Keratinocyte (primary cell): ENCODE measurements at regions not wholly inside any gene's neighbourhood (a gene's known extent, or its start where the extent isn't known, plus 50 kb on each side); places are given as distances from the start of the nearest gene placed in this dataset.

Experiments
- CTCF ChIP-seq, 3 experiments: IDR thresholded peaks in 1 of 3; conservative IDR thresholded peaks in 1 of 3; optimal IDR thresholded peaks in 1 of 3; 2 replicates in 2 of 3; 3 replicates in 1 of 3; pipeline versions ENCODE3 to v1.5.1; 2011; ENCODE audit warnings: low read length in 3 of 3, mild to moderate bottlenecking in 3 of 3, moderate library complexity in 2 of 3, control low read depth in 1 of 3, inconsistent platforms in 1 of 3; ENCODE audit not compliant: insufficient read depth in 2 of 3; ENCODE audit errors: extremely low read depth in 1 of 3
- EZH2 ChIP-seq: IDR thresholded peaks from one replicate; pipeline ENCODE4 v1.6.1; 2012; ENCODE audit warnings: inconsistent platforms, mild to moderate bottlenecking, low read length, moderate library complexity

- TF ChIP-seq CTCF (optimal IDR thresholded peaks at IDR 0.05 in 1 of 3, IDR thresholded peaks at IDR 0.05 in 1 of 3, conservative IDR thresholded peaks at IDR 0.05 in 1 of 3; ENCODE audit: extremely low read depth in 1 of 3, insufficient read depth in 2 of 3, low read length in 3 of 3): no peak
- TF ChIP-seq EZH2: no peak
Observed at GRCh38 chr11:45551191-45551713, 114.2 kb downstream of the CHST1 start.
